Testis (tissue), 2 donors: ENCODE measurements at regions not wholly inside any gene's neighbourhood (a gene's known extent, or its start where the extent isn't known, plus 50 kb on each side); places are given as distances from the start of the nearest gene placed in this dataset.

Source experiments
- CTCF ChIP-seq, 3 experiments: fragments of 450-650 bp in 2 of 3; fragments of 200-600 bp in 1 of 3; sonication (generic) in 1 of 3; IDR thresholded peaks; one replicate each; pipeline ENCODE4 v1.5.1; 2016 to 2019; ENCODE audit warnings: antibody characterized with exemption in 3 of 3, mild to moderate bottlenecking in 2 of 3, moderate library complexity in 1 of 3
- POLR2A ChIP-seq: fragments of 450-650 bp; IDR thresholded peaks from one replicate; pipeline ENCODE4 v1.6.1; 2017; ENCODE audit warnings: antibody characterized with exemption, mild to moderate bottlenecking, moderate library complexity

- TF ChIP-seq CTCF (IDR thresholded peaks at IDR 0.05) (no peak), POLR2A (no peak)
Measured at GRCh38 chr17:36849871-36850348, 87.4 kb upstream of the LHX1 start.
